ENCODE measurements at regions not wholly inside any gene's neighbourhood (a gene's known extent, or its start where the extent isn't known, plus 50 kb on each side); places are given as distances from the start of the nearest gene placed in this dataset.

- H3K4me1 ChIP-seq: no peaks in the 10 kb centered on the region
- intact Hi-C loops (cut with DNase I; ENCODE audit: low total_unique reads): no loop called here
Measured at GRCh38 chr6:82701341-82701740, 337.7 kb downstream of the TPBG start.

GRCh38 chr6:82702574-82702973 is 339.0 kb downstream of the TPBG start:
- peaks cover 0 to 12% (median 6%) of the 10 kb centered on the region in 4 donors for H3K9me3 ChIP-seq
- no peaks in the 10 kb centered on the region for H3K4me1 ChIP-seq
- no peak overlapping the region for H3K27ac ChIP-seq
- intact Hi-C loops (cut with DNase I; ENCODE audit: low total_unique reads): no loop called here
- 70 to 86% (median 75%) methylated on average over 3 of the region's 3 CpGs for WGBS, 5 donors
- DNase-seq: no peak
- no peak overlapping the region for H3K4me3 ChIP-seq
- TF ChIP-seq POLR2AphosphoS5 (IDR thresholded peaks at IDR 0.05) (no peak), EP300 (IDR thresholded peaks at IDR 0.05) (no peak), CTCF (IDR thresholded peaks at IDR 0.05) (no peak), POLR2A (IDR thresholded peaks at IDR 0.05) (no peak)
- no peaks in the 10 kb centered on the region for H3K27me3 ChIP-seq
- no peaks in the 10 kb centered on the region for H3K36me3 ChIP-seq

More at GRCh38 chr6:82701341-82701740, 337.7 kb downstream of the TPBG start:
- H3K27ac ChIP-seq: no peak overlapping the region
- H3K9me3 ChIP-seq: peaks cover 0 to 12% (median 6%) of the 10 kb centered on the region in 4 donors
- no peaks in the 10 kb centered on the region for H3K27me3 ChIP-seq
- no peak overlapping the region for H3K4me3 ChIP-seq
- no peaks in the 10 kb centered on the region for H3K36me3 ChIP-seq
- TF ChIP-seq POLR2AphosphoS5 (IDR thresholded peaks at IDR 0.05) (no peak), CTCF (IDR thresholded peaks at IDR 0.05) (no peak), POLR2A (IDR thresholded peaks at IDR 0.05) (no peak), EP300 (IDR thresholded peaks at IDR 0.05) (no peak)
- DNase-seq: no peak
- WGBS, 5 donors: 69 to 78% (median 71%) methylated on average over 3 of the region's 3 CpGs

GRCh38 chr6:82703230-82703629 is 339.6 kb downstream of the TPBG start:
- H3K36me3 ChIP-seq: no peaks in the 10 kb centered on the region
- peaks cover 0 to 12% (median 6%) of the 10 kb centered on the region in 4 donors for H3K9me3 ChIP-seq
- no peak for TF ChIP-seq CTCF (IDR thresholded peaks at IDR 0.05)
- no peak for TF ChIP-seq EP300 (IDR thresholded peaks at IDR 0.05)
- no peak for TF ChIP-seq POLR2AphosphoS5 (IDR thresholded peaks at IDR 0.05)
- no peak for TF ChIP-seq POLR2A (IDR thresholded peaks at IDR 0.05)
- no peak for DNase-seq
- intact Hi-C loops (cut with DNase I; ENCODE audit: low total_unique reads): no loop called here
- no peaks in the 10 kb centered on the region for H3K4me1 ChIP-seq
- H3K27ac ChIP-seq: no peak overlapping the region
- H3K27me3 ChIP-seq: no peaks in the 10 kb centered on the region
- no peak overlapping the region for H3K4me3 ChIP-seq
- WGBS, 5 donors: 77 to 86% (median 82%) methylated on average over 4 of the region's 4 CpGs

GRCh38 chr6:82704045-82704444 is 340.4 kb downstream of the TPBG start:
- 26 to 61% (median 43%) methylated on average over 1 of the region's 1 CpG for WGBS, 5 donors
- Histone ChIP-seq H3K27ac (no peak overlapping the region), H3K9me3 (peaks cover 0 to 12% (median 6%) of the 10 kb centered on the region in 4 donors), H3K4me3 (no peak overlapping the region), H3K36me3 (no peaks in the 10 kb centered on the region), H3K27me3 (no peaks in the 10 kb centered on the region), H3K4me1 (no peaks in the 10 kb centered on the region)
- intact Hi-C loops (cut with DNase I; ENCODE audit: low total_unique reads): no loop called here
- TF ChIP-seq CTCF (IDR thresholded peaks at IDR 0.05): no peak
- TF ChIP-seq EP300 (IDR thresholded peaks at IDR 0.05): no peak
- no peak for TF ChIP-seq POLR2AphosphoS5 (IDR thresholded peaks at IDR 0.05)
- TF ChIP-seq POLR2A (IDR thresholded peaks at IDR 0.05): no peak
- no peak for DNase-seq
